Astrocyte of the cerebellum (primary cell): ENCODE measurements at regions not wholly inside any gene's neighbourhood (a gene's known extent, or its start where the extent isn't known, plus 50 kb on each side); places are given as distances from the start of the nearest gene placed in this dataset.

Source experiments
- DNase-seq: peaks from one replicate; pipeline ENCODE4 v3.0.0-alpha.2; 2011; ENCODE audit warnings: low read depth
- H3K4me3 ChIP-seq: 2 replicates; pipeline ENCODE4 v1.5.1; 2011; ENCODE audit warnings: mild to moderate bottlenecking, low read depth, low read length, moderate library complexity
- in situ Hi-C: cut with HindIII; loops from 2 replicates; pipeline ENCODE4 v1.10.0; 2017; ENCODE audit warnings: low sequenced_read_pairs
- TF ChIP-seq, protein P1 (sequence below): IDR thresholded peaks from 2 replicates; pipeline ENCODE4 v1.5.1; 2012; ENCODE audit warnings: low read length, low read depth, moderate library complexity, mild to moderate bottlenecking; ENCODE audit errors: missing control alignments

- in situ Hi-C loops = no loop called here
- DNase-seq = no peak
- H3K4me3 ChIP-seq = no peak overlapping the region
- TF ChIP-seq, protein P1, sequence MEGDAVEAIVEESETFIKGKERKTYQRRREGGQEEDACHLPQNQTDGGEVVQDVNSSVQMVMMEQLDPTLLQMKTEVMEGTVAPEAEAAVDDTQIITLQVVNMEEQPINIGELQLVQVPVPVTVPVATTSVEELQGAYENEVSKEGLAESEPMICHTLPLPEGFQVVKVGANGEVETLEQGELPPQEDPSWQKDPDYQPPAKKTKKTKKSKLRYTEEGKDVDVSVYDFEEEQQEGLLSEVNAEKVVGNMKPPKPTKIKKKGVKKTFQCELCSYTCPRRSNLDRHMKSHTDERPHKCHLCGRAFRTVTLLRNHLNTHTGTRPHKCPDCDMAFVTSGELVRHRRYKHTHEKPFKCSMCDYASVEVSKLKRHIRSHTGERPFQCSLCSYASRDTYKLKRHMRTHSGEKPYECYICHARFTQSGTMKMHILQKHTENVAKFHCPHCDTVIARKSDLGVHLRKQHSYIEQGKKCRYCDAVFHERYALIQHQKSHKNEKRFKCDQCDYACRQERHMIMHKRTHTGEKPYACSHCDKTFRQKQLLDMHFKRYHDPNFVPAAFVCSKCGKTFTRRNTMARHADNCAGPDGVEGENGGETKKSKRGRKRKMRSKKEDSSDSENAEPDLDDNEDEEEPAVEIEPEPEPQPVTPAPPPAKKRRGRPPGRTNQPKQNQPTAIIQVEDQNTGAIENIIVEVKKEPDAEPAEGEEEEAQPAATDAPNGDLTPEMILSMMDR = no peak
These were observed 180.9 kb upstream of the DEPDC1 start for GRCh38 chr1:68677684-68678351.

GRCh38 chr1:68696221-68696620 is 199.3 kb upstream of the DEPDC1 start:
- no peak overlapping the region for H3K4me3 ChIP-seq
- in situ Hi-C loops = no loop called here
- no peak for DNase-seq
- TF ChIP-seq, protein P1 = no peak

DNA sequence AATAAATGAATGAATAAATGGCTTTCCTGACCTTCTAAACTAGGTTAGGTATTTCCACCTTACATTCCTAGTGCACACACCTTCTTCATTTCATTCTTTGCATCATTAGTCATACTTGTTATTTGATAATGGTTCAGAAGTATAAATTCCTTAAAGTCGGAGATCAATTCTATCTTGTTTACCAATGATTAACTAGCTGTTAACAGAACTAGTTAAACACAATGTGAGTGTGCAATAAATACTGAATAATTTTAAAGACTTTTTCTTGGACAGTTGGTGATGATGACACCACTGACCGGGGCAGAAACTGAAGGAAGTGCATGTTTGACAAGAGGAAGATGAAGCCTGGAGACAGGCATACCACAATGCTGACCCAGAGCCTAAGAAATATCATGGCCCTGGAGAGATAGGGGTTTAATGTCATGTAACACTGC is 207.1 kb upstream of the DEPDC1 start:
- H3K4me3 ChIP-seq = no peak overlapping the region
- in situ Hi-C loops = no loop called here
- DNase-seq = no peak
- TF ChIP-seq, protein P1 = no peak

- TF ChIP-seq, protein P1 = no peak
- DNase-seq = no peak
- no peak overlapping the region for H3K4me3 ChIP-seq
- in situ Hi-C loops = no loop called here
These were observed 208.0 kb upstream of the DEPDC1 start for GRCh38 chr1:68704800-68705443.

DNA sequence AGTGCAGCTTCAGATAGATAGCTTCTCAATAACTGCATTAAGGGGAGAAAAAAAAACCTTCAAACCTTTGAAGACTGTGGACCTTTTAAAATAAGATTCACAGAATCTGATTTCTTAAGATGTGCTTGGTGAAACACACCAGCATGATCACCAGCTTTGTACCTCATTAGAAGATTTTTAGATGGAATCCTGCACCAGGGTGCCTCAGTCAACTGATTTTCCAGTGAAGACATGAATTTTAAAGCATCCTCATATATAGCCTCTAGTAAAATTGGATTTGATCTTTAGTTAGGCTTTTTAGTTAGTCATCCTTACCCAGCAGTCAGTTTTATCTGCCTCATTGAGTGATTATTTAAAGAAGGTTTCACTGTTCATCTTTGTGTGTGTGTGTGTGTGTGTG is 208.6 kb upstream of the DEPDC1 start:
- in situ Hi-C loops = no loop called here
- H3K4me3 ChIP-seq = no peak overlapping the region

DNA sequence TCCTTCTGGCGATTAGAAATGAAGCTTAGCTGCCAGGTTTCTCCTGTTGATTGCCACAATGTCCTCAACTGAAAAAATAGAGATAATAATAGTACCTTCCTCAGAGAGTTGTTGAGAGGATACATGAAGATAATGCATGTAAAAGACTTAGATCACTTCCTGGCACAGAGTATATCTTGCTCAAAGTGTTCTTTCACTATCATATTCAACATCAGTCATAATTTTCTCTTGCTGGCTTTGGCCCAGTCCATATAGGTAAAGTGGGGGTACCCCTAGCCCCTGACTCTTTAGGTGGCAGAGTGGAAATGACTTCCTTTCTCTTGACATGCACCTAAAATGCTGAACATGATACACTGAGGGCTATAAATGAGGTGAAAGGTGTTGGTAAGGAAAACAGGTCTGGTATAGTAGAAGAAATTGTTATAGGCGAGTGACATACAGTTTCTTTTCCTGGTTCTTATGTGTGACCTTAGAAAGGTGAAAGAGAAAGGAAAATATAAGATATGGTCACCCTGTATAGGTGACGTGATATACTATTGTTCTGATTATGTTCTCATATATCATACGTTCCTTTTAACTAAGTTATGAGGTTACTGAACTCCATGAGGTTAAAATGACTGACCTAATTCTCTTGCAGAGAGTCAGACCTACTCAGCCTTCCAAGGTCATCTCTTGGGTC is 209.9 kb upstream of the DEPDC1 start:
- in situ Hi-C loops = no loop called here
- TF ChIP-seq, protein P1 = no peak
- DNase-seq = no peak
- H3K4me3 ChIP-seq = no peak overlapping the region

More for the DNA sequence above, 208.6 kb upstream of the DEPDC1 start:
- no peak for DNase-seq
- TF ChIP-seq, protein P1 = no peak
